CD4-positive, CD25-positive, alpha-beta regulatory T cell (primary cell): ENCODE measurements at regions not wholly inside any gene's neighbourhood (a gene's known extent, or its start where the extent isn't known, plus 50 kb on each side); places are given as distances from the start of the nearest gene placed in this dataset.
"Not testable (repeated sequence)": the region's sequence is repeated elsewhere in the genome, so short reads cannot be mapped to it uniquely, and the experiment has no call there.

Source experiments
- ATAC-seq, 2 donors: fragments of 150-1000 bp; cut with Tn5 transposase; one replicate each; pipeline ENCODE4 v1.10.0; 2021; ENCODE audit warnings: low read depth in 2 of 2, moderate number of reproducible peaks in 2 of 2, moderate library complexity in 1 of 2
- DNase-seq, 3 donors: peaks; one replicate each; pipeline versions ENCODE4 v3.0.0 to v3.0.0-alpha.2; 2012 to 2022; ENCODE audit warnings: mixed read lengths in 1 of 3
- H3K27ac ChIP-seq: one replicate; pipeline ENCODE4 v1.7.0; 2013; ENCODE audit warnings: mild to moderate bottlenecking, low read length; ENCODE audit not compliant: insufficient read depth, poor library complexity, severe bottlenecking
- H3K27me3 ChIP-seq: one replicate; pipeline ENCODE4 v1.7.0; 2013; ENCODE audit warnings: low read length; ENCODE audit not compliant: control insufficient read depth, insufficient read depth
- H3K36me3 ChIP-seq: one replicate; pipeline ENCODE4 v1.7.0; 2013; ENCODE audit warnings: mild to moderate bottlenecking, low read length, moderate library complexity; ENCODE audit not compliant: control insufficient read depth, insufficient read depth
- H3K4me1 ChIP-seq: 2 replicates; pipeline ENCODE4 v1.7.0; 2013; ENCODE audit warnings: mild to moderate bottlenecking, low read length; ENCODE audit not compliant: insufficient read depth, control insufficient read depth, poor library complexity, severe bottlenecking
- H3K4me3 ChIP-seq: one replicate; pipeline ENCODE4 v1.7.0; 2013; ENCODE audit warnings: low read depth, mild to moderate bottlenecking, low read length, moderate library complexity
- H3K9me3 ChIP-seq, 2 experiments: 1 replicate in 1 of 2; 2 replicates in 1 of 2; pipeline ENCODE4 v1.7.0; 2013; ENCODE audit warnings: low read length in 2 of 2, mild to moderate bottlenecking in 1 of 2, moderate library complexity in 1 of 2; ENCODE audit not compliant: control insufficient read depth in 2 of 2
- H3K27ac Mint-ChIP-seq, 3 donors: one replicate each; pipeline ENCODE4 v1.8.0; 2020 to 2022; ENCODE audit warnings: mild to moderate bottlenecking in 3 of 3, mixed read lengths in 3 of 3, moderate library complexity in 2 of 3
- H3K27me3 Mint-ChIP-seq: one replicate; pipeline ENCODE4 v1.8.0; 2022; ENCODE audit warnings: mild to moderate bottlenecking, mixed read lengths
- H3K36me3 Mint-ChIP-seq: one replicate; pipeline ENCODE4 v1.8.0; 2020; ENCODE audit warnings: mixed read lengths
- H3K4me1 Mint-ChIP-seq, 4 donors: one replicate each; pipeline ENCODE4 v1.8.0; 2020 to 2022; ENCODE audit warnings: mixed read lengths in 4 of 4, mild to moderate bottlenecking in 1 of 4
- H3K4me3 Mint-ChIP-seq, 4 donors: one replicate each; pipeline ENCODE4 v1.8.0; 2020 to 2022; ENCODE audit warnings: mild to moderate bottlenecking in 4 of 4, mixed read lengths in 4 of 4, moderate library complexity in 3 of 4
- H3K9me3 Mint-ChIP-seq, 7 donors: one replicate each; pipeline ENCODE4 v1.8.0; 2020 to 2022; ENCODE audit warnings: mixed read lengths in 7 of 7, mild to moderate bottlenecking in 3 of 7, moderate library complexity in 2 of 7

DNA sequence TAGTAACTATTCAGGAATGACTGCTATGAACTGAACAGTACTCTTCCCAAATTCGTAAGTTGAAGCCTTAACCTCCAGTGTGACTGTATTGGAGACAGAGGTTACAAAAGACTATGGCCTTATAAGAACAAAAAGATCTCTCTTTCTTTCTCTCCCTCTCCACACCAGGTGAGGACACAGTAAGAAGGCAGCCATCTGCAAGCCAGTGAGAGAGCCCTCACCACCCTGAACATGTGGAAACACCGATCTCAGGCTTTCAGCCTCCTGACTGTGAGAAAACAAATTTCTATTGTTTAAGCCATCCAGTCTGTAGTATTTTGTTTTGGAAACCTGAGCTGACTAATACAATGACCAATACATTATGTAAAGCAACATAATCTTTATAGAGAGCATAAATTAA, 888.9 kb downstream of the SLITRK1 start:
- Mint-ChIP-seq H3K27me3 (no peaks in the 10 kb centered on the region), H3K27ac (no peak overlapping the region), H3K9me3 (peaks cover 0 to 8% (median 3%) of the 10 kb centered on the region in 7 donors), H3K4me1 (no peaks in the 10 kb centered on the region), H3K36me3 (no peaks in the 10 kb centered on the region), H3K4me3 (no peak overlapping the region)
- no peaks in the 10 kb centered on the region for H3K27me3 ChIP-seq
- H3K36me3 ChIP-seq, result no peaks in the 10 kb centered on the region
- no peak overlapping the region for H3K27ac ChIP-seq
- ATAC-seq (no peak), DNase-seq (no peak)
- H3K9me3 ChIP-seq, result no peaks in the 10 kb centered on the region
- no peak overlapping the region for H3K4me3 ChIP-seq
- H3K4me1 ChIP-seq, result no peaks in the 10 kb centered on the region

DNA sequence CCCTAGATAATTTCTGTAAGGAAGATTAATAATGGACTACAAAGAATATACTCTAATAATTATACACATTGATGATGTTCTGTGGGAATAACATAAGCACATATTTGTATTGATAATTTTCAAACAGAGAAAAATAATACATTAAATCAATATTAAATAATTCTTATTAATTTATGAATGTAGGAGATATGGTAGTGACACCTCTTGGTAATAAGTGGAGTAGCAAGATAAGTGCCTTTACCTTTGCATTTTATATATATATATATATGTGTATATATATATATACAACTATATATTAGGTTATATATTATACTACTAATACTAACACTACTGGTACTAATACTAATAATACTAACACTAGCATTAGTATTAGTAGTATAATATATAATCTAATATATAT, 905.8 kb downstream of the SLITRK1 start:
- Mint-ChIP-seq H3K27ac (no peak overlapping the region), H3K4me1 (no peaks in the 10 kb centered on the region), H3K36me3 (no peaks in the 10 kb centered on the region), H3K4me3 (no peak overlapping the region), H3K27me3 (no peaks in the 10 kb centered on the region), H3K9me3 (peaks cover 0 to 7% (median 4%) of the 10 kb centered on the region in 7 donors)
- Histone ChIP-seq H3K27me3 (no peaks in the 10 kb centered on the region), H3K27ac (no peak overlapping the region), H3K9me3 (no peaks in the 10 kb centered on the region), H3K36me3 (no peaks in the 10 kb centered on the region), H3K4me3 (no peak overlapping the region), H3K4me1 (no peaks in the 10 kb centered on the region)
- no peak for DNase-seq
- no peak for ATAC-seq

- Mint-ChIP-seq H3K4me3 (no peak overlapping the region), H3K9me3 (peaks cover 0 to 15% (median 2%) of the 10 kb centered on the region in 7 donors), H3K36me3 (no peaks in the 10 kb centered on the region), H3K27me3 (peaks cover 5% of the 10 kb centered on the region), H3K4me1 (no peaks in the 10 kb centered on the region), H3K27ac (no peak overlapping the region)
- H3K36me3 ChIP-seq, result no peaks in the 10 kb centered on the region
- H3K4me3 ChIP-seq, result no peak overlapping the region
- no peak for DNase-seq
- H3K4me1 ChIP-seq, result no peaks in the 10 kb centered on the region
- no peak for ATAC-seq
- H3K27me3 ChIP-seq, result no peaks in the 10 kb centered on the region
- H3K9me3 ChIP-seq, result peaks cover 0 to 5% of the 10 kb centered on the region in 2 experiments
- no peak overlapping the region for H3K27ac ChIP-seq
Measured at GRCh38 chr13:82963226-82964099, 918.8 kb downstream of the SLITRK1 start.

- no peak for DNase-seq
- H3K4me3 Mint-ChIP-seq, result no peak overlapping the region
- Histone ChIP-seq H3K36me3 (no peaks in the 10 kb centered on the region), H3K9me3 (peaks cover 0 to 5% of the 10 kb centered on the region in 2 experiments), H3K4me1 (no peaks in the 10 kb centered on the region), H3K27ac (no peak overlapping the region), H3K27me3 (no peaks in the 10 kb centered on the region), H3K4me3 (no peak overlapping the region)
- peaks cover 5% of the 10 kb centered on the region for H3K27me3 Mint-ChIP-seq
- peaks cover 0 to 10% (median 2%) of the 10 kb centered on the region in 7 donors for H3K9me3 Mint-ChIP-seq
- H3K36me3 Mint-ChIP-seq, result no peaks in the 10 kb centered on the region
- H3K4me1 Mint-ChIP-seq, result no peaks in the 10 kb centered on the region
- no peak for ATAC-seq
- H3K27ac Mint-ChIP-seq, result no peak overlapping the region
Measured at GRCh38 chr13:82962397-82962796, 919.9 kb downstream of the SLITRK1 start.

- H3K4me1 Mint-ChIP-seq, result no peaks in the 10 kb centered on the region
- no peak for ATAC-seq
- H3K27ac Mint-ChIP-seq, result no peak overlapping the region
Measured at GRCh38 chr13:82961757-82962156, 920.5 kb downstream of the SLITRK1 start.

GRCh38 chr13:82952336-82952735, 929.9 kb downstream of the SLITRK1 start:
- H3K9me3 ChIP-seq, H3K27ac Mint-ChIP-seq, DNase-seq, H3K36me3 Mint-ChIP-seq, H3K27ac ChIP-seq, ATAC-seq, H3K4me1 ChIP-seq, H3K4me3 Mint-ChIP-seq, H3K4me1 Mint-ChIP-seq, H3K4me3 ChIP-seq, H3K27me3 ChIP-seq, H3K36me3 ChIP-seq, H3K27me3 Mint-ChIP-seq: not testable (repeated sequence)
- H3K9me3 Mint-ChIP-seq, result peaks cover 6 to 30% (median 12%) of the 10 kb centered on the region in 7 donors

More at GRCh38 chr13:82961757-82962156, 920.5 kb downstream of the SLITRK1 start:
- peaks cover 5% of the 10 kb centered on the region for H3K27me3 Mint-ChIP-seq
- no peaks in the 10 kb centered on the region for H3K36me3 Mint-ChIP-seq
- no peak overlapping the region for H3K4me3 Mint-ChIP-seq
- H3K4me3 ChIP-seq, result no peak overlapping the region
- no peak overlapping the region for H3K27ac ChIP-seq
- peaks cover 0 to 10% (median 4%) of the 10 kb centered on the region in 7 donors for H3K9me3 Mint-ChIP-seq
- no peaks in the 10 kb centered on the region for H3K27me3 ChIP-seq
- H3K4me1 ChIP-seq, result no peaks in the 10 kb centered on the region
- peaks cover 2 to 5% of the 10 kb centered on the region in 2 experiments for H3K9me3 ChIP-seq
- no peaks in the 10 kb centered on the region for H3K36me3 ChIP-seq
- no peak for DNase-seq

DNA sequence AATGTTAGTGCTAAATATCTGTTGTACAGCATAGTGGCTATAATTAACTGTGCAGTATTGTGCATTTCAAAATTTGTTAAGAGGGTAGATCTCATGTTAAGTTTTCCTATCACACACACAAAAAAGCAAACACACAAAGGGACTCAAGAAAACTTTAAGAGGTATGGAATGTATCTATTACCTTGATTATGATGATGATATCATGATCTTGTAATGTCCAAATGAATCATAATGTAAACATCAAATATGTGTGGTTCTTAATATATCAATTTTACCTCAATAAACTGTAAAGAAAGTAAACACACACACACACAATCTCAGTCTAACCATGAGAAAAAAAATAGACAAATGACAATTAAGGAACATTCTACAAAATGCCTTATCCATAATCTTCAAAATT, 934.6 kb downstream of the SLITRK1 start:
- Mint-ChIP-seq H3K4me1 (no peaks in the 10 kb centered on the region), H3K27me3 (no peaks in the 10 kb centered on the region), H3K9me3 (peaks cover 0 to 22% (median 2%) of the 10 kb centered on the region in 7 donors), H3K4me3 (no peak overlapping the region), H3K36me3 (no peaks in the 10 kb centered on the region), H3K27ac (no peak overlapping the region)
- Histone ChIP-seq H3K36me3 (no peaks in the 10 kb centered on the region), H3K9me3 (peaks cover 0 to 4% of the 10 kb centered on the region in 2 experiments), H3K27me3 (no peaks in the 10 kb centered on the region), H3K4me3 (no peak overlapping the region), H3K27ac (no peak overlapping the region), H3K4me1 (no peaks in the 10 kb centered on the region)
- no peak for ATAC-seq
- DNase-seq, result no peak

- H3K27me3 Mint-ChIP-seq, result no peaks in the 10 kb centered on the region
- no peak for ATAC-seq
- H3K4me1 Mint-ChIP-seq, result no peaks in the 10 kb centered on the region
Measured at GRCh38 chr13:82947191-82947621, 935.1 kb downstream of the SLITRK1 start.

More at GRCh38 chr13:82947191-82947621, 935.1 kb downstream of the SLITRK1 start:
- no peak overlapping the region for H3K27ac Mint-ChIP-seq
- Histone ChIP-seq H3K9me3 (no peaks in the 10 kb centered on the region), H3K27ac (no peak overlapping the region), H3K4me1 (no peaks in the 10 kb centered on the region), H3K36me3 (no peaks in the 10 kb centered on the region), H3K27me3 (no peaks in the 10 kb centered on the region), H3K4me3 (no peak overlapping the region)
- H3K36me3 Mint-ChIP-seq, result no peaks in the 10 kb centered on the region
- peaks cover 0 to 22% (median 2%) of the 10 kb centered on the region in 7 donors for H3K9me3 Mint-ChIP-seq
- no peak overlapping the region for H3K4me3 Mint-ChIP-seq
- DNase-seq, result no peak
